Ovary (tissue), 7 donors: ENCODE measurements at regions not wholly inside any gene's neighbourhood (a gene's known extent, or its start where the extent isn't known, plus 50 kb on each side); places are given as distances from the start of the nearest gene placed in this dataset.

Source experiments
- DNase-seq, 5 donors: peaks; one replicate each; pipeline ENCODE4 v3.0.0-alpha.2; 2019 to 2020
- H3K27ac ChIP-seq, 2 donors: fragments of 200-600 bp; one replicate each; pipeline versions ENCODE4 v1.5.1 to v1.8.0; 2019 to 2022
- H3K27me3 ChIP-seq: fragments of 200-600 bp; one replicate; pipeline ENCODE4 v1.8.0; 2022
- H3K36me3 ChIP-seq: fragments of 200-600 bp; sonication (generic); one replicate; pipeline ENCODE4 v1.5.1; 2019
- H3K4me1 ChIP-seq: one replicate; pipeline ENCODE4 v1.8.1; 2013; ENCODE audit warnings: mild to moderate bottlenecking, moderate library complexity; ENCODE audit not compliant: insufficient read depth
- H3K4me3 ChIP-seq: fragments of 200-600 bp; sonication (generic); one replicate; pipeline ENCODE4 v1.5.1; 2017
- H3K9me3 ChIP-seq, 2 donors: fragments of 200-600 bp in 1 of 2; sonication (generic) in 1 of 2; one replicate each; pipeline versions ENCODE4 v1.5.1 to v1.8.1; 2013 to 2019; ENCODE audit warnings: mild to moderate bottlenecking in 1 of 2, moderate library complexity in 1 of 2
- CTCF ChIP-seq, 3 donors: fragments of 450-650 bp in 2 of 3; fragments of 200-600 bp in 1 of 3; IDR thresholded peaks; one replicate each; pipeline versions ENCODE4 v1.5.1 to v1.8.0; 2016 to 2022; ENCODE audit warnings: antibody characterized with exemption in 3 of 3, mild to moderate bottlenecking in 1 of 3
- EP300 ChIP-seq: sonication (generic); formaldehyde crosslinking; IDR thresholded peaks from one replicate; pipeline ENCODE4 v1.6.1; 2017; ENCODE audit warnings: antibody characterized with exemption
- POLR2A ChIP-seq: fragments of 450-650 bp; IDR thresholded peaks from one replicate; pipeline ENCODE4 v1.6.1; 2017; ENCODE audit warnings: antibody characterized with exemption, mild to moderate bottlenecking, moderate library complexity
- WGBS, 3 donors: extraction: QIAGEN DNeasy Blood & Tissue Kit in 1 of 3; methylation state at CpG; one replicate each; pipeline versions ENCODE4 v1.1.5 to v1.1.7; 2013 to 2017; 5-methylcytosine and 5-hydroxymethylcytosine counted together
- intact Hi-C, 4 donors: fragments of 100-400 bp; cut with DNase I; formaldehyde crosslinking; loops; one replicate each; pipeline versions ENCODE4 v1.11.0 to v1.15.1; 2022 to 2023
- donor health status: DM: no; HTN: no; CAD: no; lungs with moderate emphysema.
- donor health status: DM: no; HTN: no; CAD: no.
- donor health status: Bipolar disorder and iron deficiency.
- donor health status: DM: no; HTN: no; CAD: no.
- donor health status: DM: yes; HTN: yes; CAD: no.

- 18 to 36% (median 21%) methylated on average over 3 of the region's 3 CpGs for WGBS, 3 donors
- no peak for DNase-seq
Measured at GRCh38 chr18:46213295-46213694, 109.1 kb downstream of the HAUS1 start.

GRCh38 chr18:46214435-46214834 is 110.2 kb downstream of the HAUS1 start:
- H3K4me1 ChIP-seq = peaks cover 2% of the 10 kb centered on the region
- DNase-seq = no peak
- whole genome bisulfite sequencing, 3 donors = 94 to 99% (median 98%) methylated on average over 1 of the region's 1 CpG
- no peak overlapping the region for H3K4me3 ChIP-seq
- H3K27ac ChIP-seq = no peak overlapping the region
- no peaks in the 10 kb centered on the region for H3K27me3 ChIP-seq
- H3K36me3 ChIP-seq = no peaks in the 10 kb centered on the region
- intact Hi-C loops = no loop called here
- TF ChIP-seq POLR2A (no peak), EP300 (no peak)
- no peaks in the 10 kb centered on the region for H3K9me3 ChIP-seq

More at GRCh38 chr18:46213295-46213694, 109.1 kb downstream of the HAUS1 start:
- H3K4me1 ChIP-seq = peaks cover 2% of the 10 kb centered on the region
- H3K27me3 ChIP-seq = no peaks in the 10 kb centered on the region
- intact Hi-C loops = no loop called here
- no peaks in the 10 kb centered on the region for H3K36me3 ChIP-seq
- H3K27ac ChIP-seq = no peak overlapping the region
- H3K9me3 ChIP-seq = no peaks in the 10 kb centered on the region
- no peak overlapping the region for H3K4me3 ChIP-seq
- TF ChIP-seq POLR2A (no peak), EP300 (no peak), CTCF (IDR thresholded peaks at IDR 0.05) (no peak)

- Histone ChIP-seq H3K27me3 (no peaks in the 10 kb centered on the region), H3K4me1 (peaks cover 2% of the 10 kb centered on the region), H3K27ac (no peak overlapping the region), H3K9me3 (no peaks in the 10 kb centered on the region), H3K4me3 (no peak overlapping the region), H3K36me3 (no peaks in the 10 kb centered on the region)
- WGBS, 3 donors = 92 to 94% (median 93%) methylated on average over 16 of the region's 16 CpGs
- DNase-seq = no peak
- TF ChIP-seq EP300 (no peak), POLR2A (no peak), CTCF (IDR thresholded peaks at IDR 0.05) (no peak)
- intact Hi-C loops = no loop called here
Measured at GRCh38 chr18:46215902-46216723, 111.9 kb downstream of the HAUS1 start.

- no peak overlapping the region for H3K27ac ChIP-seq
- no peak for DNase-seq
- peaks cover 1% of the 10 kb centered on the region for H3K4me1 ChIP-seq
- no peak for TF ChIP-seq CTCF (IDR thresholded peaks at IDR 0.05)
- TF ChIP-seq POLR2A = no peak
- no peak for TF ChIP-seq EP300
- no peak overlapping the region for H3K4me3 ChIP-seq
- no peaks in the 10 kb centered on the region for H3K9me3 ChIP-seq
- WGBS, 3 donors = 80 to 90% (median 90%) methylated on average over 3 of the region's 3 CpGs
- H3K36me3 ChIP-seq = no peaks in the 10 kb centered on the region
- intact Hi-C loops = loop anchor here in 2 of 4 donors (10.0 kb wide), 3 partner anchors 45 to 65 kb away; a partner anchor contains a TSS
- no peaks in the 10 kb centered on the region for H3K27me3 ChIP-seq
Measured at GRCh38 chr18:46220116-46220515, 115.9 kb downstream of the HAUS1 start.

GRCh38 chr18:46222093-46222492 is 117.9 kb downstream of the HAUS1 start:
- Histone ChIP-seq H3K27me3 (no peaks in the 10 kb centered on the region), H3K27ac (no peak overlapping the region), H3K4me1 (peaks cover 1% of the 10 kb centered on the region), H3K9me3 (no peaks in the 10 kb centered on the region), H3K36me3 (no peaks in the 10 kb centered on the region), H3K4me3 (no peak overlapping the region)
- no peak for TF ChIP-seq EP300
- no peak for TF ChIP-seq POLR2A
- TF ChIP-seq CTCF (IDR thresholded peaks at IDR 0.05) = no peak
- DNase-seq = no peak
- WGBS, 3 donors = 83 to 88% (median 87%) methylated on average over 3 of the region's 3 CpGs
- intact Hi-C loops = loop anchor here in 2 of 4 donors (10.0 kb wide), 3 partner anchors 47 to 63 kb away; a partner anchor contains a TSS
